Neuronal stem cell (in vitro differentiated cells): ENCODE measurements at regions not wholly inside any gene's neighbourhood (a gene's known extent, or its start where the extent isn't known, plus 50 kb on each side); places are given as distances from the start of the nearest gene placed in this dataset.

Source experiments
- DNase-seq: peaks from one replicate; pipeline ENCODE4 v3.0.0-alpha.2; 2013; ENCODE audit warnings: low spot score
- H2AFZ ChIP-seq: one replicate; pipeline ENCODE4 v1.6.1; 2013; ENCODE audit warnings: mild to moderate bottlenecking, low read length, inconsistent platforms
- H2AK5ac ChIP-seq: 2 replicates; pipeline ENCODE4 v1.6.1; 2013; ENCODE audit warnings: low read depth, mild to moderate bottlenecking, inconsistent platforms, low read length, moderate library complexity, mixed read lengths
- H2BK120ac ChIP-seq: 2 replicates; pipeline ENCODE4 v1.6.1; 2013; ENCODE audit warnings: low read depth, mild to moderate bottlenecking, inconsistent platforms, low read length, moderate library complexity, mixed read lengths
- H2BK12ac ChIP-seq: one replicate; pipeline ENCODE4 v1.6.1; 2013; ENCODE audit warnings: low read length, inconsistent platforms
- H2BK15ac ChIP-seq: 2 replicates; pipeline ENCODE4 v1.6.1; 2013; ENCODE audit warnings: mild to moderate bottlenecking, low read length, inconsistent platforms, mixed read lengths
- H2BK5ac ChIP-seq: one replicate; pipeline ENCODE4 v1.6.1; 2013; ENCODE audit warnings: inconsistent platforms, mild to moderate bottlenecking, low read length, moderate library complexity
- H3K14ac ChIP-seq: one replicate; pipeline ENCODE4 v1.6.1; 2013; ENCODE audit warnings: low read length, inconsistent platforms
- H3K18ac ChIP-seq: 2 replicates; pipeline ENCODE4 v1.6.1; 2013; ENCODE audit warnings: low read length, inconsistent platforms
- H3K23ac ChIP-seq: 2 replicates; pipeline ENCODE4 v1.6.1; 2013; ENCODE audit warnings: low read depth, mild to moderate bottlenecking, mixed read lengths, low read length, inconsistent platforms; ENCODE audit not compliant: poor library complexity
- H3K27ac ChIP-seq: replicated peaks from 3 replicates; pipeline ENCODE4 v1.5.1; 2013; ENCODE audit warnings: low read length, inconsistent platforms
- H3K27me3 ChIP-seq, 3 experiments: 2 replicates each; pipeline ENCODE4 v1.6.1; 2013; ENCODE audit warnings: low read length in 3 of 3, mild to moderate bottlenecking in 2 of 3, inconsistent platforms in 1 of 3, low read depth in 1 of 3, mixed read lengths in 1 of 3, moderate library complexity in 1 of 3; ENCODE audit not compliant: control insufficient read depth in 3 of 3, insufficient read depth in 3 of 3
- H3K36me3 ChIP-seq, 2 donors: replicated peaks in 1 of 2; 2 replicates each; pipeline ENCODE4 v1.6.1; 2013; ENCODE audit warnings: low read length in 2 of 2; ENCODE audit not compliant: control insufficient read depth in 2 of 2, insufficient read depth in 2 of 2
- H3K4ac ChIP-seq: 2 replicates; pipeline ENCODE4 v1.6.1; 2013; ENCODE audit warnings: inconsistent platforms, mild to moderate bottlenecking, low read length, moderate library complexity
- H3K4me1 ChIP-seq, 2 donors: 1 replicate in 1 of 2; 2 replicates in 1 of 2; pipeline ENCODE4 v1.6.1; 2013; ENCODE audit warnings: low read length in 2 of 2, low read depth in 1 of 2; ENCODE audit not compliant: control insufficient read depth in 2 of 2, insufficient read depth in 1 of 2
- H3K4me2 ChIP-seq: one replicate; pipeline ENCODE4 v1.6.1; 2013; ENCODE audit warnings: mild to moderate bottlenecking, low read length, inconsistent platforms; ENCODE audit not compliant: insufficient read depth, poor library complexity, severe bottlenecking
- H3K4me3 ChIP-seq, 2 donors: 2 replicates each; pipeline ENCODE4 v1.5.1; 2013; ENCODE audit warnings: low read length in 2 of 2, mild to moderate bottlenecking in 2 of 2, inconsistent platforms in 1 of 2, moderate library complexity in 1 of 2
- H3K79me1 ChIP-seq: one replicate; pipeline ENCODE4 v1.6.1; 2013; ENCODE audit warnings: low read depth, mild to moderate bottlenecking, inconsistent platforms, low read length, moderate library complexity
- H3K9ac ChIP-seq: one replicate; pipeline ENCODE4 v1.6.1; 2013; ENCODE audit warnings: mild to moderate bottlenecking, low read depth, low read length, inconsistent platforms; ENCODE audit not compliant: poor library complexity
- H3K9me3 ChIP-seq, 2 donors: replicated peaks in 1 of 2; 2 replicates each; pipeline versions ENCODE3 to v1.6.1; 2013; ENCODE audit warnings: low read length in 2 of 2, mild to moderate bottlenecking in 2 of 2, inconsistent platforms in 1 of 2, low read depth in 1 of 2, mixed read lengths in 1 of 2, moderate library complexity in 1 of 2; ENCODE audit not compliant: control insufficient read depth in 2 of 2, insufficient read depth in 1 of 2
- H4K8ac ChIP-seq: one replicate; pipeline ENCODE4 v1.6.1; 2013; ENCODE audit warnings: low read depth, mild to moderate bottlenecking, inconsistent platforms, low read length, moderate library complexity
- H4K91ac ChIP-seq: one replicate; pipeline ENCODE4 v1.6.1; 2013; ENCODE audit warnings: low read length, low read depth, mild to moderate bottlenecking, inconsistent platforms; ENCODE audit not compliant: poor library complexity
- WGBS, 2 donors: extraction: QIAGEN DNeasy Blood & Tissue Kit; methylation state at CpG; one replicate each; pipeline ENCODE4 v1.1.7; 2013; ENCODE audit warnings: missing lambda C conversion rate in 2 of 2, mixed read lengths in 1 of 2; ENCODE audit not compliant: insufficient read length in 2 of 2, insufficient replicate concordance in 1 of 2; ENCODE audit errors: extremely low coverage in 2 of 2; 5-methylcytosine and 5-hydroxymethylcytosine counted together

GRCh38 chr16:35510701-35511100, 2051.3 kb downstream of the TP53TG3F start:
- H3K27ac ChIP-seq = no peak overlapping the region
- H3K4me1 ChIP-seq = no peaks in the 10 kb centered on the region
- H3K9ac ChIP-seq = no peak overlapping the region
- H3K36me3 ChIP-seq = no peaks in the 10 kb centered on the region
- no peak for DNase-seq
- no peak overlapping the region for H2BK12ac ChIP-seq
- no peak overlapping the region for H4K91ac ChIP-seq
- no peak overlapping the region for H4K8ac ChIP-seq
- no peaks in the 10 kb centered on the region for H3K27me3 ChIP-seq
- no peak overlapping the region for H2BK5ac ChIP-seq
- H2AK5ac ChIP-seq = no peak overlapping the region
- no peak overlapping the region for H3K4me3 ChIP-seq
- H2BK15ac ChIP-seq = no peak overlapping the region
- no peak overlapping the region for H3K4me2 ChIP-seq
- H3K9me3 ChIP-seq = peaks cover 0 to 27% of the 10 kb centered on the region in 2 donors
- WGBS, 2 donors = no CpG with 5 or more reads among the region's 1 CpG
- H3K79me1 ChIP-seq = no peaks in the 10 kb centered on the region
- H2BK120ac ChIP-seq = no peak overlapping the region
- no peak overlapping the region for H3K4ac ChIP-seq
- no peak overlapping the region for H3K14ac ChIP-seq
- no peak overlapping the region for H2AFZ ChIP-seq
- no peak overlapping the region for H3K23ac ChIP-seq
- H3K18ac ChIP-seq = no peak overlapping the region

- Histone ChIP-seq H2BK5ac (no peak overlapping the region), H3K9ac (no peak overlapping the region), H3K14ac (no peak overlapping the region), H3K4me2 (no peak overlapping the region), H4K91ac (no peak overlapping the region), H3K27me3 (no peaks in the 10 kb centered on the region), H2BK12ac (no peak overlapping the region), H2AFZ (no peak overlapping the region), H3K23ac (no peak overlapping the region), H3K36me3 (no peaks in the 10 kb centered on the region), H3K79me1 (no peaks in the 10 kb centered on the region), H2BK15ac (no peak overlapping the region), H2AK5ac (no peak overlapping the region), H3K27ac (no peak overlapping the region), H3K4me3 (no peak overlapping the region), H3K9me3 (peaks cover 0 to 18% of the 10 kb centered on the region in 2 donors), H3K4me1 (no peaks in the 10 kb centered on the region), H3K4ac (no peak overlapping the region), H4K8ac (no peak overlapping the region), H2BK120ac (no peak overlapping the region), H3K18ac (no peak overlapping the region)
- DNase-seq = no peak
Measured at GRCh38 chr16:35516551-35516950, 2057.1 kb downstream of the TP53TG3F start.

DNA sequence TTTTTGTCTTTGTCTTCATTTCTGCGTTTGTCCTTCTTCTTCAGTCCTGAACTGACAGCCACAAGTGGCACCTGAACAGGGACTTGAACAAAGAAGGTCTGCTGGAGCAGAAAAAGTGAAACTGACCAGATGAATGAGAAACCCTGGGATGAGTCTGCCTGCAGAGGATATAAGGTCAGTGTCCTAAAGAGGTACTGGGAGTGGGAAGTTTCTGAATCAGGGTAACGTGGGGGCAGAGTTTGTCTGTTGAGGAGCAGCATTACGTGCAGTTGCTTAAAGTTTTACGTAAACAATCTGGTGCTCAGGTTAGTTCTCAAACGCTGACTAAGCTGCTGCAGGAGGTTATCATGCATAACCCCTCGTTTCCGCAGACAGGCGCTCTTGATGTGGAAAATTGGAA, 2057.6 kb downstream of the TP53TG3F start:
- no peak for DNase-seq
- Histone ChIP-seq H3K79me1 (no peaks in the 10 kb centered on the region), H3K4me1 (no peaks in the 10 kb centered on the region), H3K9ac (no peak overlapping the region), H3K27me3 (no peaks in the 10 kb centered on the region), H2BK5ac (no peak overlapping the region), H3K9me3 (peaks cover 0 to 15% of the 10 kb centered on the region in 2 donors), H2BK12ac (no peak overlapping the region), H2AK5ac (no peak overlapping the region), H3K18ac (no peak overlapping the region), H3K4ac (no peak overlapping the region), H3K14ac (no peak overlapping the region), H2BK15ac (no peak overlapping the region), H2AFZ (no peak overlapping the region), H2BK120ac (no peak overlapping the region), H4K8ac (no peak overlapping the region), H3K23ac (no peak overlapping the region), H3K4me3 (no peak overlapping the region), H3K36me3 (no peaks in the 10 kb centered on the region), H3K27ac (no peak overlapping the region), H4K91ac (no peak overlapping the region), H3K4me2 (no peak overlapping the region)
- WGBS, 2 donors = no CpG with 5 or more reads among the region's 8 CpGs

DNA sequence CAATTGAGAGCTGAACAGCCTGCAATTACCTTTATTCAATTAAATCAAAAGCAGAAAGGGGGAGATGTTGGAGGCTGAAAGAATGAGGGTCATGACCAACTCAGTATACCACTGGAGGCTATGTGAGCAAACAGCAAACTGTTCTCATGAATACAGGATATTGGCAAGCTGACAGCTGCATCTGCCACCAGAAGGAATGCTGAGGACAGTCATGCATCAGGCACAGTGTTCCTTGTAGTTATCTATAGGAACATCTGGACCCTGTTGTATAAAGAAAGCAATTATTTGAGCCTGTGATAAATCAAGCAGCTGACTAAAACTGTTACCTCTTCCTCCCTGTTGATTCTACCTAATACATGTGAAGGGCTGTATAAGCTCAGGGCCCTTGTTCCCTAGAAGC, 2064.6 kb downstream of the TP53TG3F start:
- Histone ChIP-seq H3K4me3 (peak overlapping the region in 1 of 2 donors; percentile 54), H3K79me1 (no peaks in the 10 kb centered on the region), H3K18ac (no peak overlapping the region), H2BK5ac (no peak overlapping the region), H4K91ac (no peak overlapping the region), H3K9ac (no peak overlapping the region), H2BK15ac (no peak overlapping the region), H3K14ac (no peak overlapping the region), H3K27ac (no peak overlapping the region), H4K8ac (no peak overlapping the region), H2BK120ac (no peak overlapping the region), H3K4me2 (no peak overlapping the region), H3K4me1 (no peaks in the 10 kb centered on the region), H3K23ac (no peak overlapping the region), H3K27me3 (no peaks in the 10 kb centered on the region), H2BK12ac (no peak overlapping the region), H3K36me3 (no peaks in the 10 kb centered on the region), H2AFZ (no peak overlapping the region), H3K4ac (no peak overlapping the region), H3K9me3 (peaks cover 0 to 37% of the 10 kb centered on the region in 2 donors), H2AK5ac (no peak overlapping the region)
- no peak for DNase-seq
